ENCODE measurements at regions not wholly inside any gene's neighbourhood (a gene's known extent, or its start where the extent isn't known, plus 50 kb on each side); places are given as distances from the start of the nearest gene placed in this dataset.
"Not testable (repeated sequence)": the region's sequence is repeated elsewhere in the genome, so short reads cannot be mapped to it uniquely, and the experiment has no call there.

- no peak overlapping the region for H3K18ac ChIP-seq (ENCODE audit: extremely low read depth, low read length)
- no peak overlapping the region for H3K4me3 ChIP-seq (ENCODE audit: extremely low read depth in 1 of 4, insufficient read depth in 2 of 4, low read depth in 3 of 4, low read length in 4 of 4)
- H3K4ac ChIP-seq (replicated peaks; ENCODE audit: insufficient read length, low read depth, low read length) = no peak overlapping the region
- no peak overlapping the region for H2BK20ac ChIP-seq (ENCODE audit: low read length)
- H2AFZ ChIP-seq (ENCODE audit: low read length) = no peak overlapping the region
- no peak for FAIRE-seq
- no peak overlapping the region for H3K9ac ChIP-seq (replicated peaks in 1 of 4; ENCODE audit: extremely low read depth in 1 of 4, low read depth in 3 of 4, low read length in 3 of 4)
- H2AK5ac ChIP-seq (ENCODE audit: low read depth, low read length) = no peak overlapping the region
- H3K36me3 ChIP-seq (ENCODE audit: control insufficient read depth in 2 of 4, insufficient read depth in 4 of 4, low read length in 3 of 4) = no peaks in the 10 kb centered on the region; a peak in 1 of 8 replicates
- no peak overlapping the region for H4K91ac ChIP-seq (replicated peaks; ENCODE audit: insufficient read length, low read length)
- no peak overlapping the region for H4K8ac ChIP-seq (ENCODE audit: extremely low read depth, insufficient read depth, low read length)
- H3K9me3 ChIP-seq (ENCODE audit: insufficient read depth in 2 of 2, low read depth in 1 of 2, low read length in 1 of 2) = no peaks in the 10 kb centered on the region
- ChIA-PET CTCF (ENCODE audit: partially characterized antibody) (no interaction called here), POLR2A (ENCODE audit: partially characterized antibody) (no interaction called here)
- no peaks in the 10 kb centered on the region for H3K79me2 ChIP-seq (ENCODE audit: control insufficient read depth in 1 of 2, insufficient read depth in 2 of 2, low read length in 2 of 2)
- no peak overlapping the region for H2BK12ac ChIP-seq (ENCODE audit: low read depth, low read length)
- no peak overlapping the region for H2BK120ac ChIP-seq (replicated peaks; ENCODE audit: low read depth, low read length)
- no peaks in the 10 kb centered on the region for H4K20me1 ChIP-seq (replicated peaks in 1 of 2; ENCODE audit: control insufficient read depth in 1 of 2, insufficient read depth in 2 of 2, low read length in 2 of 2)
- no peak overlapping the region for H3K27ac ChIP-seq (ENCODE audit: low read depth, low read length)
- no peaks in the 10 kb centered on the region for H3K27me3 ChIP-seq (replicated peaks in 1 of 4; ENCODE audit: control insufficient read depth in 3 of 4, extremely low read depth in 1 of 4, insufficient read depth in 3 of 4, low read length in 3 of 4)
- H3K23me2 ChIP-seq (ENCODE audit: low read depth, low read length) = no peaks in the 10 kb centered on the region
- DNase-seq (ENCODE audit: low read depth in 1 of 2, low spot score in 2 of 2) = no peak
- no peak overlapping the region for H3K14ac ChIP-seq (ENCODE audit: insufficient read length)
- H3K23ac ChIP-seq (ENCODE audit: insufficient read length) = no peak overlapping the region
- H3K56ac ChIP-seq (replicated peaks; ENCODE audit: insufficient read length, low read depth, low read length) = no peak overlapping the region
- H3K4me1 ChIP-seq (replicated peaks in 1 of 4; ENCODE audit: control insufficient read depth in 3 of 4, insufficient read depth in 4 of 4, low read length in 3 of 4) = no peaks in the 10 kb centered on the region
- no peak overlapping the region for H2BK5ac ChIP-seq (ENCODE audit: low read depth, low read length)
- H3K4me2 ChIP-seq (ENCODE audit: insufficient read depth in 1 of 2, low read depth in 2 of 2, low read length in 2 of 2) = no peak overlapping the region
- H4K5ac ChIP-seq (ENCODE audit: insufficient read length, low read depth, low read length) = no peak overlapping the region
- no peaks in the 10 kb centered on the region for H3K79me1 ChIP-seq (ENCODE audit: low read depth, low read length)
- TF ChIP-seq TBP (IDR thresholded peaks at IDR 0.05; ENCODE audit: low read depth, low read length) = no peak
- WGBS, 2 experiments (ENCODE audit: extremely low coverage in 1 of 2, insufficient coverage in 1 of 2, insufficient read length in 1 of 2, insufficient replicate concordance in 2 of 2, low coverage in 1 of 2, low lambda C conversion rate in 2 of 2, missing lambda C conversion rate in 1 of 2) = 81% methylated on average over 1 of the region's 1 CpG; no CpG with 5 or more reads in 1 of the 2 experiments
- H2BK15ac ChIP-seq (ENCODE audit: low read length) = no peak overlapping the region
Measured at GRCh38 chr4:32706893-32707292, 1986.7 kb downstream of the PCDH7 start.

- DNase-seq (ENCODE audit: low read depth in 1 of 2, low spot score in 2 of 2); H2BK12ac ChIP-seq (ENCODE audit: low read depth, low read length); H3K79me1 ChIP-seq (ENCODE audit: low read depth, low read length); FAIRE-seq; H3K9ac ChIP-seq (replicated peaks in 1 of 4; ENCODE audit: extremely low read depth in 1 of 4, low read depth in 3 of 4, low read length in 3 of 4); H3K4me1 ChIP-seq (replicated peaks in 1 of 4; ENCODE audit: control insufficient read depth in 3 of 4, insufficient read depth in 4 of 4, low read length in 3 of 4); H3K23me2 ChIP-seq (ENCODE audit: low read depth, low read length); H3K4ac ChIP-seq (replicated peaks; ENCODE audit: insufficient read length, low read depth, low read length); H3K27ac ChIP-seq (ENCODE audit: low read depth, low read length); H3K56ac ChIP-seq (replicated peaks; ENCODE audit: insufficient read length, low read depth, low read length); H3K23ac ChIP-seq (ENCODE audit: insufficient read length); POLR2A ChIA-PET (ENCODE audit: partially characterized antibody); H3K4me2 ChIP-seq (ENCODE audit: insufficient read depth in 1 of 2, low read depth in 2 of 2, low read length in 2 of 2); H2AFZ ChIP-seq (ENCODE audit: low read length); CTCF ChIA-PET (ENCODE audit: partially characterized antibody); H2AK5ac ChIP-seq (ENCODE audit: low read depth, low read length); H3K27me3 ChIP-seq (replicated peaks in 1 of 4; ENCODE audit: control insufficient read depth in 3 of 4, extremely low read depth in 1 of 4, insufficient read depth in 3 of 4, low read length in 3 of 4); H4K20me1 ChIP-seq (replicated peaks in 1 of 2; ENCODE audit: control insufficient read depth in 1 of 2, insufficient read depth in 2 of 2, low read length in 2 of 2); H3K18ac ChIP-seq (ENCODE audit: extremely low read depth, low read length); H4K5ac ChIP-seq (ENCODE audit: insufficient read length, low read depth, low read length); H4K8ac ChIP-seq (ENCODE audit: extremely low read depth, insufficient read depth, low read length); H3K36me3 ChIP-seq (ENCODE audit: control insufficient read depth in 2 of 4, insufficient read depth in 4 of 4, low read length in 3 of 4); H3K4me3 ChIP-seq (ENCODE audit: extremely low read depth in 1 of 4, insufficient read depth in 2 of 4, low read depth in 3 of 4, low read length in 4 of 4); H3K79me2 ChIP-seq (ENCODE audit: control insufficient read depth in 1 of 2, insufficient read depth in 2 of 2, low read length in 2 of 2); H2BK120ac ChIP-seq (replicated peaks; ENCODE audit: low read depth, low read length); H4K91ac ChIP-seq (replicated peaks; ENCODE audit: insufficient read length, low read length); H2BK20ac ChIP-seq (ENCODE audit: low read length); H2BK15ac ChIP-seq (ENCODE audit: low read length); H3K14ac ChIP-seq (ENCODE audit: insufficient read length); H3K9me3 ChIP-seq (ENCODE audit: insufficient read depth in 2 of 2, low read depth in 1 of 2, low read length in 1 of 2); H2BK5ac ChIP-seq (ENCODE audit: low read depth, low read length): not testable (repeated sequence)
- WGBS, 2 experiments (ENCODE audit: extremely low coverage in 1 of 2, insufficient coverage in 1 of 2, insufficient read length in 1 of 2, insufficient replicate concordance in 2 of 2, low coverage in 1 of 2, low lambda C conversion rate in 2 of 2, missing lambda C conversion rate in 1 of 2) = 92% methylated on average over 15 of the region's 42 CpGs; no CpG with 5 or more reads in 1 of the 2 experiments
Measured at GRCh38 chr4:32716090-32716620, 1996.0 kb downstream of the PCDH7 start.
